Astrocyte of the hippocampus (primary cell): ENCODE measurements at regions not wholly inside any gene's neighbourhood (a gene's known extent, or its start where the extent isn't known, plus 50 kb on each side); places are given as distances from the start of the nearest gene placed in this dataset.

Source experiments
- DNase-seq: peaks from one replicate; pipeline ENCODE4 v3.0.0; 2011; ENCODE audit warnings: low read depth, low spot score

GRCh38 chr10:55374917-55375316 is 573.9 kb upstream of the PCDH15 start:
- DNase-seq, result peak; percentile 18

- no peak for DNase-seq
Observed at GRCh38 chr10:55374060-55374459, 573.0 kb upstream of the PCDH15 start.

GRCh38 chr10:55369670-55370420 is 568.8 kb upstream of the PCDH15 start:
- DNase-seq, result peak; percentile 55

- no peak for DNase-seq
Observed at GRCh38 chr10:55368467-55368866, 567.4 kb upstream of the PCDH15 start.

GRCh38 chr10:55367555-55367954 is 566.5 kb upstream of the PCDH15 start:
- DNase-seq, result no peak

GRCh38 chr10:55358539-55358938 is 557.5 kb upstream of the PCDH15 start:
- no peak for DNase-seq

GRCh38 chr10:55353414-55353813 is 552.4 kb upstream of the PCDH15 start:
- no peak for DNase-seq

- DNase-seq, result no peak
Observed at GRCh38 chr10:55351431-55351830, 550.4 kb upstream of the PCDH15 start.

GRCh38 chr10:55348534-55348933 is 547.5 kb upstream of the PCDH15 start:
- DNase-seq, result no peak

- DNase-seq, result no peak
Observed at GRCh38 chr10:55330486-55330885, 529.5 kb upstream of the PCDH15 start.

GRCh38 chr10:55329796-55330195 is 528.8 kb upstream of the PCDH15 start:
- DNase-seq, result no peak

- DNase-seq, result no peak
Observed at GRCh38 chr10:55320187-55320700, 519.2 kb upstream of the PCDH15 start.

- peak; percentile 2 for DNase-seq
Observed at GRCh38 chr10:55311848-55312635, 511.0 kb upstream of the PCDH15 start.

- DNase-seq, result no peak
Observed at GRCh38 chr10:55310143-55310542, 509.1 kb upstream of the PCDH15 start.

GRCh38 chr10:55305285-55305684 is 504.3 kb upstream of the PCDH15 start:
- no peak for DNase-seq

GRCh38 chr10:55287346-55287745 is 486.3 kb upstream of the PCDH15 start:
- DNase-seq, result no peak

GRCh38 chr10:55283031-55283430 is 482.0 kb upstream of the PCDH15 start:
- DNase-seq, result no peak

GRCh38 chr10:55280696-55281095 is 479.7 kb upstream of the PCDH15 start:
- DNase-seq, result no peak

- no peak for DNase-seq
Observed at GRCh38 chr10:55277549-55277948, 476.5 kb upstream of the PCDH15 start.

- no peak for DNase-seq
Observed at GRCh38 chr10:55274367-55274766, 473.3 kb upstream of the PCDH15 start.

GRCh38 chr10:55273946-55274345 is 472.9 kb upstream of the PCDH15 start:
- DNase-seq, result no peak

GRCh38 chr10:55272886-55273285 is 471.9 kb upstream of the PCDH15 start:
- DNase-seq, result no peak

- DNase-seq, result no peak
Observed at GRCh38 chr10:55266797-55267196, 465.8 kb upstream of the PCDH15 start.
